ENCODE measurements at regions not wholly inside any gene's neighbourhood (a gene's known extent, or its start where the extent isn't known, plus 50 kb on each side); places are given as distances from the start of the nearest gene placed in this dataset.

DNA sequence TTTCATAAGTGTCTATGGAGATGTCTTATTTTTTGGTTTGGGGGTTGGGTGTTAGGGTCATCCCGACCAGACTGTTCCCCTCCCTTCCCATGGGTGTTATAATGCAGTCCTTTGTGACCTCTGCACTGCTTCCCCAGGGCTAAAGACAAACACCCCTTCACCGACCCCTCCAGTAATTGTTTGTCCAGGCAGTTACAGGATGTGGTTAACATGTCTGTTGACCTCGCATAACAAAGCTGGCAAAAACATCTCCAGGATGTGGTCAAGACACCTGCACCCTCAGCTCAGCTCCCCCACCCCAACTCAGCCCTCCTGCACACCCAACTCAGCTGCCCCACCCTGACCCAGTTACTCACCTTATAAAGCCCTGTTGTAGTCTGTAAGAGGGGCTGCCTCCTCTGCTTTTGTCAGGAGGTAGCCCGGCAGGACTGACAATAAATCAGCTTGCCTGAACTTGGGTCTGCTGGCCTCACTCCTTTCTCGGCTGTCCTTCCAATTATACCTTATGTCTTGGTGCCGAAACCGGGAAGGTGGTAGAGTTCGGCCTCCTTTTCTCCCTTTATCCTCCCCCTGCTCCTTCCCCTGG is 102.2 kb downstream of the ZNF92 start (continued):
- TF ChIP-seq ZBTB2 (CRISPR knock-in tag; IDR thresholded peaks at IDR 0.05; ENCODE audit: low read depth) (no peak), ZNF772 (CRISPR knock-in tag; IDR thresholded peaks at IDR 0.05) (peak; percentile 45; the same call in 1 of the 2 replicates), ETV5 (CRISPR knock-in tag; IDR thresholded peaks at IDR 0.05; ENCODE audit: borderline replicate concordance) (peak; percentile 99), YY1 (IDR thresholded peaks at IDR 0.05; ENCODE audit: insufficient read depth, insufficient replicate concordance, low read depth, low read length) (peak; percentile 4), ATF1 (CRISPR knock-in tag; IDR thresholded peaks at IDR 0.05) (no peak), IRF2 (CRISPR knock-in tag; IDR thresholded peaks at IDR 0.05) (peak; percentile 74), KDM6A (CRISPR knock-in tag; IDR thresholded peaks at IDR 0.05; ENCODE audit: low read depth) (peak; percentile 76), KAT8 (CRISPR knock-in tag; IDR thresholded peaks at IDR 0.05) (peak; percentile 51; the same call in 1 of the 2 replicates), SP4 (CRISPR knock-in tag; IDR thresholded peaks at IDR 0.05) (no peak), ZNF263 (CRISPR knock-in tag; IDR thresholded peaks at IDR 0.05) (no peak), ZMYM2 (CRISPR knock-in tag; IDR thresholded peaks at IDR 0.05) (peak; percentile 67), HOXD1 (CRISPR knock-in tag; IDR thresholded peaks at IDR 0.05) (peak; percentile 46; the same call in 1 of the 2 replicates), ZNF292 (CRISPR knock-in tag; IDR thresholded peaks at IDR 0.05; ENCODE audit: borderline replicate concordance, low read depth) (peak; percentile 39; the same call in 1 of the 2 replicates), PPARG (CRISPR knock-in tag; conservative IDR thresholded peaks at IDR 0.05) (peak; percentile 96), FOXP1 (IDR thresholded peaks at IDR 0.05) (no peak), FOXP1 (CRISPR knock-in tag; IDR thresholded peaks at IDR 0.05) (peak; percentile 92), ZNF777 (CRISPR knock-in tag; IDR thresholded peaks at IDR 0.05) (no peak)
- TF ChIP-seq, protein P1, sequence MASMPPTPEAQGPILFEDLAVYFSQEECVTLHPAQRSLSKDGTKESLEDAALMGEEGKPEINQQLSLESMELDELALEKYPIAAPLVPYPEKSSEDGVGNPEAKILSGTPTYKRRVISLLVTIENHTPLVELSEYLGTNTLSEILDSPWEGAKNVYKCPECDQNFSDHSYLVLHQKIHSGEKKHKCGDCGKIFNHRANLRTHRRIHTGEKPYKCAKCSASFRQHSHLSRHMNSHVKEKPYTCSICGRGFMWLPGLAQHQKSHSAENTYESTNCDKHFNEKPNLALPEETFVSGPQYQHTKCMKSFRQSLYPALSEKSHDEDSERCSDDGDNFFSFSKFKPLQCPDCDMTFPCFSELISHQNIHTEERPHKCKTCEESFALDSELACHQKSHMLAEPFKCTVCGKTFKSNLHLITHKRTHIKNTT (CRISPR knock-in tag; IDR thresholded peaks at IDR 0.05) = no peak
- TF ChIP-seq, protein P2, sequence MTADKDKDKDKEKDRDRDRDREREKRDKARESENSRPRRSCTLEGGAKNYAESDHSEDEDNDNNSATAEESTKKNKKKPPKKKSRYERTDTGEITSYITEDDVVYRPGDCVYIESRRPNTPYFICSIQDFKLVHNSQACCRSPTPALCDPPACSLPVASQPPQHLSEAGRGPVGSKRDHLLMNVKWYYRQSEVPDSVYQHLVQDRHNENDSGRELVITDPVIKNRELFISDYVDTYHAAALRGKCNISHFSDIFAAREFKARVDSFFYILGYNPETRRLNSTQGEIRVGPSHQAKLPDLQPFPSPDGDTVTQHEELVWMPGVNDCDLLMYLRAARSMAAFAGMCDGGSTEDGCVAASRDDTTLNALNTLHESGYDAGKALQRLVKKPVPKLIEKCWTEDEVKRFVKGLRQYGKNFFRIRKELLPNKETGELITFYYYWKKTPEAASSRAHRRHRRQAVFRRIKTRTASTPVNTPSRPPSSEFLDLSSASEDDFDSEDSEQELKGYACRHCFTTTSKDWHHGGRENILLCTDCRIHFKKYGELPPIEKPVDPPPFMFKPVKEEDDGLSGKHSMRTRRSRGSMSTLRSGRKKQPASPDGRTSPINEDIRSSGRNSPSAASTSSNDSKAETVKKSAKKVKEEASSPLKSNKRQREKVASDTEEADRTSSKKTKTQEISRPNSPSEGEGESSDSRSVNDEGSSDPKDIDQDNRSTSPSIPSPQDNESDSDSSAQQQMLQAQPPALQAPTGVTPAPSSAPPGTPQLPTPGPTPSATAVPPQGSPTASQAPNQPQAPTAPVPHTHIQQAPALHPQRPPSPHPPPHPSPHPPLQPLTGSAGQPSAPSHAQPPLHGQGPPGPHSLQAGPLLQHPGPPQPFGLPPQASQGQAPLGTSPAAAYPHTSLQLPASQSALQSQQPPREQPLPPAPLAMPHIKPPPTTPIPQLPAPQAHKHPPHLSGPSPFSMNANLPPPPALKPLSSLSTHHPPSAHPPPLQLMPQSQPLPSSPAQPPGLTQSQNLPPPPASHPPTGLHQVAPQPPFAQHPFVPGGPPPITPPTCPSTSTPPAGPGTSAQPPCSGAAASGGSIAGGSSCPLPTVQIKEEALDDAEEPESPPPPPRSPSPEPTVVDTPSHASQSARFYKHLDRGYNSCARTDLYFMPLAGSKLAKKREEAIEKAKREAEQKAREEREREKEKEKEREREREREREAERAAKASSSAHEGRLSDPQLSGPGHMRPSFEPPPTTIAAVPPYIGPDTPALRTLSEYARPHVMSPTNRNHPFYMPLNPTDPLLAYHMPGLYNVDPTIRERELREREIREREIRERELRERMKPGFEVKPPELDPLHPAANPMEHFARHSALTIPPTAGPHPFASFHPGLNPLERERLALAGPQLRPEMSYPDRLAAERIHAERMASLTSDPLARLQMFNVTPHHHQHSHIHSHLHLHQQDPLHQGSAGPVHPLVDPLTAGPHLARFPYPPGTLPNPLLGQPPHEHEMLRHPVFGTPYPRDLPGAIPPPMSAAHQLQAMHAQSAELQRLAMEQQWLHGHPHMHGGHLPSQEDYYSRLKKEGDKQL (CRISPR knock-in tag; IDR thresholded peaks at IDR 0.05; ENCODE audit: low read depth) = 0 out of 2 replicates have a peak, but pooled peaks have one; percentile 52
- TF ChIP-seq, protein P3, sequence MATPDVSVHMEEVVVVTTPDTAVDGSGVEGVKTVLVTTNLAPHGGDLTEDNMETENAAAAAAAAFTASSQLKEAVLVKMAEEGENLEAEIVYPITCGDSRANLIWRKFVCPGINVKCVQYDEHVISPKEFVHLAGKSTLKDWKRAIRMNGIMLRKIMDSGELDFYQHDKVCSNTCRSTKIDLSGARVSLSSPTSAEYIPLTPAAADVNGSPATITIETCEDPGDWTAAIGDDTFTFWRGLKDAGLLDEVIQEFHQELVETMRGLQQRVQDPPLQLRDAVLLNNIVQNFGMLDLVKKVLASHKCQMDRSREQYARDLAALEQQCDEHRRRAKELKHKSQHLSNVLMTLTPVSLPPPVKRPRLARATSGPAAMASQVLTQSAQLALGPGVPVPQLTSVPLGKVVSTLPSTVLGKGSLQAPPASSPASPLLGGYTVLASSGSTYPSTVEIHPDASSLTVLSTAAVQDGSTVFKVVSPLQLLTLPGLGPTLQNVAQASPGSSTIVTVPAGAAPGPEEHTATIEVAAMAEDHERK (CRISPR knock-in tag; IDR thresholded peaks at IDR 0.05; ENCODE audit: low read depth) = no peak
- TF ChIP-seq, protein P4, sequence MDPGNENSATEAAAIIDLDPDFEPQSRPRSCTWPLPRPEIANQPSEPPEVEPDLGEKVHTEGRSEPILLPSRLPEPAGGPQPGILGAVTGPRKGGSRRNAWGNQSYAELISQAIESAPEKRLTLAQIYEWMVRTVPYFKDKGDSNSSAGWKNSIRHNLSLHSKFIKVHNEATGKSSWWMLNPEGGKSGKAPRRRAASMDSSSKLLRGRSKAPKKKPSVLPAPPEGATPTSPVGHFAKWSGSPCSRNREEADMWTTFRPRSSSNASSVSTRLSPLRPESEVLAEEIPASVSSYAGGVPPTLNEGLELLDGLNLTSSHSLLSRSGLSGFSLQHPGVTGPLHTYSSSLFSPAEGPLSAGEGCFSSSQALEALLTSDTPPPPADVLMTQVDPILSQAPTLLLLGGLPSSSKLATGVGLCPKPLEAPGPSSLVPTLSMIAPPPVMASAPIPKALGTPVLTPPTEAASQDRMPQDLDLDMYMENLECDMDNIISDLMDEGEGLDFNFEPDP (CRISPR knock-in tag; conservative IDR thresholded peaks at IDR 0.05) = no peak
